ENCODE measurements at regions not wholly inside any gene's neighbourhood (a gene's known extent, or its start where the extent isn't known, plus 50 kb on each side); places are given as distances from the start of the nearest gene placed in this dataset.

DNA sequence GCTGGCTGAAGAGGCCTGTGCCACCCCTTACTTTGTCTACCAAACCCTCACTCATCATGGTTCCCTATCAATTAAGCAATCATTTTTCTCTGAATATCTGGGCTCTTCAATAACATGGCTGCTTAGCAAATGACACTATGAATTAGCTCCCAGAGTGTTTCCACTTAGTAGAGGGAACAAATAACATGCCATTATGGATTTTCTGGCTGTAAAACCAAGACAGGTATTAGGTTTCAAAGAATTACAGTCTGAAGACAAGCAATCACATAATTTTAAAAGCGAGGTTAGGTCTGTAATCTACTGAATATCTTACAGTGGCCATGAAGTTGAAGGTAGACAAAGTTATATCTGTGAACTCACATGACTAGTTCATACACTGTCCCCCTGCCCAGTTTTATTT, 220.8 kb upstream of the PHYHIPL start:
- no peak for TF ChIP-seq NR3C1 (CRISPR knock-in tag; conservative IDR thresholded peaks at IDR 0.05; ENCODE audit: low read depth)
- no peak for TF ChIP-seq ZNF512 (CRISPR knock-in tag; IDR thresholded peaks at IDR 0.05; ENCODE audit: borderline replicate concordance)
- no peak for TF ChIP-seq JUN (CRISPR knock-in tag; IDR thresholded peaks at IDR 0.05)
- no peak for TF ChIP-seq FOXJ3 (CRISPR knock-in tag; IDR thresholded peaks at IDR 0.05; ENCODE audit: borderline replicate concordance)
- TF ChIP-seq ZNF671 (CRISPR knock-in tag; IDR thresholded peaks at IDR 0.05) = no peak
- no peak for TF ChIP-seq ZBTB21 (CRISPR knock-in tag; IDR thresholded peaks at IDR 0.05; ENCODE audit: borderline replicate concordance)
- no peak for TF ChIP-seq FOXP4 (CRISPR knock-in tag; IDR thresholded peaks at IDR 0.05)
- TF ChIP-seq, protein P1, sequence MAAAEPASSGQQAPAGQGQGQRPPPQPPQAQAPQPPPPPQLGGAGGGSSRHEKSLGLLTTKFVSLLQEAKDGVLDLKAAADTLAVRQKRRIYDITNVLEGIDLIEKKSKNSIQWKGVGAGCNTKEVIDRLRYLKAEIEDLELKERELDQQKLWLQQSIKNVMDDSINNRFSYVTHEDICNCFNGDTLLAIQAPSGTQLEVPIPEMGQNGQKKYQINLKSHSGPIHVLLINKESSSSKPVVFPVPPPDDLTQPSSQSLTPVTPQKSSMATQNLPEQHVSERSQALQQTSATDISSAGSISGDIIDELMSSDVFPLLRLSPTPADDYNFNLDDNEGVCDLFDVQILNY (CRISPR knock-in tag; IDR thresholded peaks at IDR 0.05) = no peak
- no peak for TF ChIP-seq CBFB (CRISPR knock-in tag; IDR thresholded peaks at IDR 0.05; ENCODE audit: low read depth)
- TF ChIP-seq PRDM15 (CRISPR knock-in tag; IDR thresholded peaks at IDR 0.05) = no peak
- TF ChIP-seq, protein P2, sequence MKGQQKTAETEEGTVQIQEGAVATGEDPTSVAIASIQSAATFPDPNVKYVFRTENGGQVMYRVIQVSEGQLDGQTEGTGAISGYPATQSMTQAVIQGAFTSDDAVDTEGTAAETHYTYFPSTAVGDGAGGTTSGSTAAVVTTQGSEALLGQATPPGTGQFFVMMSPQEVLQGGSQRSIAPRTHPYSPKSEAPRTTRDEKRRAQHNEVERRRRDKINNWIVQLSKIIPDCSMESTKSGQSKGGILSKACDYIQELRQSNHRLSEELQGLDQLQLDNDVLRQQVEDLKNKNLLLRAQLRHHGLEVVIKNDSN (CRISPR knock-in tag; IDR thresholded peaks at IDR 0.05) = no peak
- TF ChIP-seq GABPB1 (CRISPR knock-in tag; IDR thresholded peaks at IDR 0.05) = no peak
- TF ChIP-seq, protein P3, sequence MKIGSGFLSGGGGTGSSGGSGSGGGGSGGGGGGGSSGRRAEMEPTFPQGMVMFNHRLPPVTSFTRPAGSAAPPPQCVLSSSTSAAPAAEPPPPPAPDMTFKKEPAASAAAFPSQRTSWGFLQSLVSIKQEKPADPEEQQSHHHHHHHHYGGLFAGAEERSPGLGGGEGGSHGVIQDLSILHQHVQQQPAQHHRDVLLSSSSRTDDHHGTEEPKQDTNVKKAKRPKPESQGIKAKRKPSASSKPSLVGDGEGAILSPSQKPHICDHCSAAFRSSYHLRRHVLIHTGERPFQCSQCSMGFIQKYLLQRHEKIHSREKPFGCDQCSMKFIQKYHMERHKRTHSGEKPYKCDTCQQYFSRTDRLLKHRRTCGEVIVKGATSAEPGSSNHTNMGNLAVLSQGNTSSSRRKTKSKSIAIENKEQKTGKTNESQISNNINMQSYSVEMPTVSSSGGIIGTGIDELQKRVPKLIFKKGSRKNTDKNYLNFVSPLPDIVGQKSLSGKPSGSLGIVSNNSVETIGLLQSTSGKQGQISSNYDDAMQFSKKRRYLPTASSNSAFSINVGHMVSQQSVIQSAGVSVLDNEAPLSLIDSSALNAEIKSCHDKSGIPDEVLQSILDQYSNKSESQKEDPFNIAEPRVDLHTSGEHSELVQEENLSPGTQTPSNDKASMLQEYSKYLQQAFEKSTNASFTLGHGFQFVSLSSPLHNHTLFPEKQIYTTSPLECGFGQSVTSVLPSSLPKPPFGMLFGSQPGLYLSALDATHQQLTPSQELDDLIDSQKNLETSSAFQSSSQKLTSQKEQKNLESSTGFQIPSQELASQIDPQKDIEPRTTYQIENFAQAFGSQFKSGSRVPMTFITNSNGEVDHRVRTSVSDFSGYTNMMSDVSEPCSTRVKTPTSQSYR (CRISPR knock-in tag; IDR thresholded peaks at IDR 0.05) = no peak
- TF ChIP-seq NFATC4 (CRISPR knock-in tag; IDR thresholded peaks at IDR 0.05) = no peak
- TF ChIP-seq AFF4 (CRISPR knock-in tag; IDR thresholded peaks at IDR 0.05; ENCODE audit: borderline replicate concordance) = no peak
- TF ChIP-seq ZMAT4 (CRISPR knock-in tag; IDR thresholded peaks at IDR 0.05) = no peak
- TF ChIP-seq AR (CRISPR knock-in tag; IDR thresholded peaks at IDR 0.05) = no peak
- TF ChIP-seq MXD4 (CRISPR knock-in tag; IDR thresholded peaks at IDR 0.05; ENCODE audit: borderline replicate concordance) = no peak
- Mint-ChIP-seq H3K27me3 (ENCODE audit: low read depth) (peaks cover 16% of the 10 kb centered on the region), H3K4me1 (no peaks in the 10 kb centered on the region), H3K4me3 (no peak overlapping the region), H3K36me3 (no peaks in the 10 kb centered on the region), H3K9me3 (no peaks in the 10 kb centered on the region), H3K27ac (no peak overlapping the region)
- DNase-seq (ENCODE audit: low spot score) (no peak), ATAC-seq (no peak)
- CTCF ChIA-PET = no interaction called here
- POLR2A ChIA-PET = no interaction called here
